D341Med (cell line): ENCODE measurements at regions not wholly inside any gene's neighbourhood (a gene's known extent, or its start where the extent isn't known, plus 50 kb on each side); places are given as distances from the start of the nearest gene placed in this dataset.
"Not testable (repeated sequence)": the region's sequence is repeated elsewhere in the genome, so short reads cannot be mapped to it uniquely, and the experiment has no call there.

ENCODE experiments used
- DNase-seq: peaks from one replicate; pipeline ENCODE4 v3.0.0; 2012; ENCODE audit warnings: low spot score

DNA sequence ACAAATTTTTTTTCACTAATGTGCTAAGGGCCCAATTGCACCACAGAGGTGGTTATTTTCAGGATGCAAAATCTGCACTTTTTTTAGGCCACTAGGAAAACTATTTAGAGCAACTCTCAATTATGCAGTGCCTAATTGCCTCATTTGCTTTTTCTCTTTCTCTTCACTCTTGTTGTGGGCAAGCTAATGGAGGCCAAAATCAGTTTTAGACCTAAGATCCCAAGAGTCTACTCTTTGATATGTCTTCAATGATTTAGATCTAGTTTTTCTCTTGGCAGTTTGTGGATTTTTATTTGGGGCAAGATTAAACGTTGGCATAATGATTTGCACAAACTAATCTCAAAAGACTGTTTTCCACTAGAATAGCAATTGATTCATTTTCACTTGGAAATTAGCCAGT lies 1996.9 kb downstream of the LRRC4C start:
- DNase-seq: no peak

GRCh38 chr11:39461066-39461465 lies 1998.4 kb downstream of the LRRC4C start:
- DNase-seq: no peak

GRCh38 chr11:39459606-39460005 lies 1999.8 kb downstream of the LRRC4C start:
- DNase-seq: no peak

DNA sequence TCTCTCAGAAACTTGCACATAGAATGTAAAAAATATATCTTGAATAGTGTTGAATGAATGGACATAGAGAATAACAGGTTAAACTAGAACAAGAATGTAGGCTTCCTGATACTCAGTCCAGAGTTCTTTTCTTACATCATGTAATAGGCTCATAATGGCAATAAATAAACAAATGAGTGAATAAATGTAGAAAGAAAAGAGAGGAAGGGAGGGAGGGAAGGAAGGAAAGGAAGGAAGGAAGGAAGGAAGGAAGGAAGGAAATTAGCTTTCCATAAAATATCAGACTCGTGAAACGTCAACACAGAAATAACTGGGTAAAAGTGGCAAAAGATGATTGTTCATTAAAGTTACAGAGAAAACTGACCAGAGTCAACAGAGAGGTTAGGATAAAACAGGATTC lies 2001.0 kb downstream of the LRRC4C start:
- no peak for DNase-seq

DNA sequence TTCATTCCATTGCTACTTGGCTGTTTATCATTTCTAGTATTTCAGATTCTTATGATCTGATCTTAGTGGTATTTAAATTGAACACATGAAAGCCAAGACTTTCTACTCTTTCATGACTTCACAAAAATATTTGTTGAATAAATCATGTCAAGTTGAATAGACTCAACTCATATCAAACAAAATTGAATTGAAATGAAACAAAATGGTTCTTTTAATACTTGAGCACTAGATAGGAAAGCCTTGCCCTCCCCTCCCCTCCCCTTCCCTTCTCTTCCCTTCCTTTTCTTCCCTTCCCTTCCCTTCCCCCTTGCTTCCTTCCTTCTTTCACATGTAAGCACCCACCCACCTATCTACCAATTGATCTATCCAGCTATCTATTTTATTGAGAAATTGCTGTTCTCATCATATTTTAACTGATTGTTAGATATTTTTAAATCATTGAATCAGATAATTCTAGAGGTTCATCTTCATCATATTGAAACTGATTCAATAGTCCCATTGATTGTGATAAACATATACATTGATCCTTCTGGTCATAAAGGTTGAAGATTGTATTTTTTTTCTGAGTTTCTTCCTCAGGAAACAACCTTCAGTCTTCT lies 2015.9 kb downstream of the LRRC4C start:
- DNase-seq: no peak

DNA sequence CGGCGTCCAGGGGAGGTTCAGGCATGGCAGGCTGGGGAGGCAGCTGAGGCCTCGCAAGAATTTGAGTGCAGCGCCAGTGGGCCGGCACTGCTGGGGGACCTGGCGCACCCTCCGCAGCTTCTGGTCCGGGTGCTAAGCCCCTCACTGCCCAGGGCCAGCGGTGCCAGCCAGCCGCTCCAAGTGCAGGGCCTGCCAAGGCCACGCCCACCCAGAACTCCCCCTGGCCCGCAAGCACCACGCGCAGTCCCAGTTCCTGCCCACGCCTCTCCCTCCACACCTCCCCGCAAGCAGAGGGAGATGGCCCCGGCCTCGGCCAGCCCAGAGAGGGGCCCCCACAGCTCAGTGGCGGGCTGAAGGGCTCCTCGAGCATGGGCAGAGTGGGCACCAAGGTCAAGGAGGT lies 2017.3 kb downstream of the LRRC4C start:
- no peak for DNase-seq

GRCh38 chr11:39435641-39436040 lies 2023.8 kb downstream of the LRRC4C start:
- DNase-seq: no peak

DNA sequence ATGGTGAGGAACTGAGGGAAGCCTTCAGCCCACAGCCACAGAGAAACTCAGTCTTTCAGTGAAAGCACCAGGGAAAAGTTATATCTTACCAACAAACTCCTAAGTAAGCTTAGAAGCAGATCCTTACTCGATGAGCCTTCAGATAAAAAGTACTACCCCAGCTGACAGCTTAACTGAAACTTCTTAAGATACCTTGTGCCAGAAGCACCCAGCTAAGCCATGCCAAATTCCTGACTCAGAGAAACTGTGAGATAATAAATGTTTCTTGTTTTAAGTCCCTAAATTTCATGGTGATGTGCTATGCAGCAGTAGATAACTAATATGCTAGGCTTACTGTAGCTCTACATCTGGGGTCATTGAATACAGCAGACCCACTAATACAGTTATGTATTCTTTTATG lies 2025.0 kb downstream of the LRRC4C start:
- no peak for DNase-seq

GRCh38 chr11:39432929-39433328 lies 2026.5 kb downstream of the LRRC4C start:
- DNase-seq: no peak

DNA sequence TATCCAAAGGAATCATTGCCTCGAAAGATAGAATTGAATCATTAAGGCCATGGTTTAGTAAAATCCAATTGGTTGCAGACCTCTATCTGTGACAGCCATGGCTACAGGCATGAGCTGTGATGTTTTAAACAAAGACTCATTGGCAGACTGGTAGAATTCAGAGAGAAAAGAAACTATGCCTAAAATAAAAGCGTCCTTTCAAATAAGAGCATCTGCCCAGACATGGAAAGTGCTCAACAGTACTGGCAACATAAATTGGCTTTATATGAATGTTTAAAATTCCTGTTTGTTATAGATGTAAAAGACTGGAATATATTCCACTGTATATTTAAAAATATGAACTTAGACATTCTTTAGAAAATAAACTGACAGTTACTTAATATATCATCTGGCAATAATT lies 2034.2 kb downstream of the LRRC4C start:
- DNase-seq: no peak

DNA sequence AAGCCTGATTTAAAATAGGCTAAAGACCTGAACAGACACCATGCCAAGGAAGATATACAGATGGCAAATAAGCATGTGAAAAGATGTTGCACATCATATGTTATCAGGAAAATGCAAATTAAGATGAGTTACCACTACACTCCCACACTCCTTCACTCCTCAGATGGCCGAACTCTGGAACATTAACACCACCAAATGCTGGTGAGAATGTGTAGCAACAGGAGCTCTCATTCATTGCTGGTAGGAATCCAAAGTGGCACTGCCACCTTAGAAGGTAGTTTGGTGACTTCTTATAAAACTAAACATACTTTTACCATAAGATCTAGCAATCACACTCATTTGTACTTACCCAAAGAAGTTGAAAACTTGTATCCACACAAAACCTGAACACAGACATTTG lies 2047.3 kb downstream of the LRRC4C start:
- no peak for DNase-seq

- DNase-seq: no peak
Observed at GRCh38 chr11:39385911-39386310, 2073.5 kb downstream of the LRRC4C start.

DNA sequence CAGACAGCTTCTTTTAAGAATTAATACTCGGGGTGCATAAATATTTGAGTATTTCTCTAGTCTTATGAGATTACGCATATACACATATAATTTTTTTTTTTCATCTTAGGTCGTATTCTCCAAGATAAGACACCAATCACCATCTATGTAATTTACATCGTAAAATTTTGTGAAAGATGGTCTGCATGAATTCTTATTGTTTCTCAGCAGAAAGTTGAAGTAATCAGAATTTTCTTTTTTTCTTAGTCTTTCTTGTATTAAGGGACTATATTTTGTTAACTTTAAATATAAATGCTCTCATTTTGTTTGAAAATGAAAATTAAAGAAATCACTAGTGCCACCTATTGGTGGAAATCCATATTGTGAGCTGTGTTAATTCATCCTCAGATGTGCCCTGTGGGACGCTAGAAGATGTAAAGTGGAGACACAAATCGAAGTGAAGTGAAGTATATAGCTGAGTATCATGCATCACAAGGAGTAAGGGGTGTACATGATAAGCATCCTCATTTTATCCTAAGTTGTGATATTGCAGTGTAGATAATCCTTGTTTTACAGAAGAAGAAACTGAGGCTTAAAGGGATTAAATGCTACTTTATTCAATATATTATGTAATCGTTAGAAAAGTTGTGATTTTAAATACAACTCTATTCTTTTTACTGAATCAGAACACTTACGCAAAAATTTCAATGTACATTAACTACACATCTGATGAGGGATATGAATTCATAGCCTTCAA lies 2084.3 kb downstream of the LRRC4C start:
- DNase-seq: peak; percentile 27

DNA sequence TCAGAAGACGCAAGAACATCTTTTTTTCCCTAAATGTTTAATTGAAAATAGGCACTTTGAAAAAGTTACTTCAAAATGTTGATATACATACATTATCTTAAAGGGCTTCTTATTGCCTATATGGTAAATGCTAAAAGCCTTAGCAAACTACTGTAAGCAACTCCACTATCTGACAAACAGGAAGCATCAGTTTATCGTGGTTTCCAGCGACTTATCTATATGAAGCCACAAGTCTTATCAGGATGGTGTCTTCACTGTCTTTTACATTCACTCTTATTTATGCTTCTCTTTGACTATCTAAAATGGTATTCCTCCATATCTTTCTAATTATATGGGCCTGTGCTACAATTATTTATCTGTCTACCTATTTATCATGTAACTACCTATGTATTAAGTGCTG lies 2091.9 kb downstream of the LRRC4C start:
- DNase-seq: no peak

GRCh38 chr11:39365809-39366436 lies 2093.5 kb downstream of the LRRC4C start:
- DNase-seq: peak; percentile 20

DNA sequence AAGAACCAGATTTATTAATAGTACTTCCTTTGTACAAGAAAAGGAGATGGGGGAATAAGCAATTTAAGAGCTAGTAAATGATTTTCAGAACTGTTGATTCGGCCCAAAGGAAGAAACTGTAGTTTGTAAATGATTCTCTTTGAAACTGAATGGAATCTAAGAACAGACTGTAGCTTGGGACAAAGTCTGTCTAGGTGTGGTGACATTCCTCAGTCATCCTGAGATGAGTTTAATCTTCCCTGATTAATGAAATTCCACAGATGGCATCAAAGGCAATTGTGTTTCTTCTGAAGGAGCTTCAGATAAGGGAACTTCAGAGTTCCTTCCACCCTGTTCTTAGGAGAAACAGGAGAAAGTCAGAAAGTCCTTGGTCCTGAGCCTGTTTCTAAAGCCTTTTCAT lies 2095.9 kb downstream of the LRRC4C start:
- DNase-seq: no peak

GRCh38 chr11:39361557-39361956 lies 2097.9 kb downstream of the LRRC4C start:
- no peak for DNase-seq

- DNase-seq: no peak
Observed at GRCh38 chr11:39345834-39346442, 2113.5 kb downstream of the LRRC4C start.

GRCh38 chr11:39341461-39341860 lies 2118.0 kb downstream of the LRRC4C start:
- no peak for DNase-seq

DNA sequence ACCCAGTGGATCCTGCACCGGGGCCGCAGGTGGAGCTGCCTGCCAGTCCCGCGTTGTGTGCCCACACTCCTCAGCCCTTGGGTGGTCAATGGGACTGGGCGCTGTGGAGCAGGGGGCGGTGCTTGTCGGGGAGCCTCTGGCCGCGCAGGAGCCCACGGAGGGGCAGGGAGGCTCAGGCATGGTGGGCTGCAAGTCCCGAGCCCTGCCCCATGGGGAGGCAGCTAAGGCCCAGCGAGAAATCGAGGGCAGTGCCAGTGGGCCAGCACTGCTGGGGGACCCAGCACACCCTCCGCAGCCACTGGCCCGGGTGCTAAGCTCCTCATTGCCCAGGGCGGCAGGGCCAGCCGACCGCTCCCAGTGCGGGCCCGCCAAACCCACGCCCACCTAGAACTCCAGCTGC lies 2126.4 kb downstream of the LRRC4C start:
- not testable (repeated sequence) for DNase-seq

- no peak for DNase-seq
Observed at GRCh38 chr11:39327302-39327701, 2132.2 kb downstream of the LRRC4C start.

GRCh38 chr11:39311888-39312287 lies 2147.6 kb downstream of the LRRC4C start:
- DNase-seq: not testable (repeated sequence)

GRCh38 chr11:39304586-39304985 lies 2154.9 kb downstream of the LRRC4C start:
- no peak for DNase-seq
